PFSK-1 (cell line): ENCODE measurements at regions not wholly inside any gene's neighbourhood (a gene's known extent, or its start where the extent isn't known, plus 50 kb on each side); places are given as distances from the start of the nearest gene placed in this dataset.

Experiments
- POLR2AphosphoS5 ChIP-seq: IDR thresholded peaks from 2 replicates; pipeline ENCODE4 v1.6.1; 2012; ENCODE audit warnings: low read depth, mild to moderate bottlenecking, control low read depth, low read length, moderate library complexity
- SIN3A ChIP-seq: IDR thresholded peaks from 2 replicates; pipeline ENCODE4 v1.6.1; 2012; ENCODE audit warnings: mild to moderate bottlenecking, low read length, moderate library complexity, borderline replicate concordance; ENCODE audit not compliant: insufficient read depth
- TAF1 ChIP-seq: IDR thresholded peaks from 2 replicates; pipeline ENCODE4 v1.6.1; 2012; ENCODE audit warnings: low read length, control low read depth, borderline replicate concordance; ENCODE audit not compliant: insufficient read depth
- TF ChIP-seq, protein P1 (sequence below), 2 experiments: IDR thresholded peaks; 2 replicates each; pipeline versions ENCODE4 v1.6.1 to v1.8.0; 2011 to 2012; ENCODE audit warnings: low read depth in 2 of 2, low read length in 2 of 2, control low read depth in 1 of 2, inconsistent platforms in 1 of 2, mild to moderate bottlenecking in 1 of 2, moderate library complexity in 1 of 2; ENCODE audit not compliant: insufficient read depth in 1 of 2

DNA sequence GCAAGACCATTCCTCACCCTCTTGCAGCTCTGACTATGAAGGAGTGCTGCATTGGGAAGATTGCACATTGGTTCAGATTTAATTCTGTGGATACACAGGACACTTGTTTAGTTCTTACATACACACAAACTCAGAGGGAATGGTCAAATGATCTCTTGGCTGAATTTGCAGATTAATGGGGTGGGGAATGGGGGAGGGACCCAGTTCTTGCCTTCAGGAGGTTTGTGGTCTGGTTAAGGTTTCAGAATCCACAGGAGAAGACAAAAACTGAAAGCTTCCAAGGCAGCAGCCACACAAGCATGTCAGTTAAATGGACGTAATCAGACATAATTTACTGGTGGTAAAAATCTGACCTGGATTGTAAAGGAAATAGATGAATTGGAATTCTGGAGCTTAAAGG, 257.1 kb upstream of the ROPN1 start:
- no peak for TF ChIP-seq TAF1
- TF ChIP-seq, protein P1, sequence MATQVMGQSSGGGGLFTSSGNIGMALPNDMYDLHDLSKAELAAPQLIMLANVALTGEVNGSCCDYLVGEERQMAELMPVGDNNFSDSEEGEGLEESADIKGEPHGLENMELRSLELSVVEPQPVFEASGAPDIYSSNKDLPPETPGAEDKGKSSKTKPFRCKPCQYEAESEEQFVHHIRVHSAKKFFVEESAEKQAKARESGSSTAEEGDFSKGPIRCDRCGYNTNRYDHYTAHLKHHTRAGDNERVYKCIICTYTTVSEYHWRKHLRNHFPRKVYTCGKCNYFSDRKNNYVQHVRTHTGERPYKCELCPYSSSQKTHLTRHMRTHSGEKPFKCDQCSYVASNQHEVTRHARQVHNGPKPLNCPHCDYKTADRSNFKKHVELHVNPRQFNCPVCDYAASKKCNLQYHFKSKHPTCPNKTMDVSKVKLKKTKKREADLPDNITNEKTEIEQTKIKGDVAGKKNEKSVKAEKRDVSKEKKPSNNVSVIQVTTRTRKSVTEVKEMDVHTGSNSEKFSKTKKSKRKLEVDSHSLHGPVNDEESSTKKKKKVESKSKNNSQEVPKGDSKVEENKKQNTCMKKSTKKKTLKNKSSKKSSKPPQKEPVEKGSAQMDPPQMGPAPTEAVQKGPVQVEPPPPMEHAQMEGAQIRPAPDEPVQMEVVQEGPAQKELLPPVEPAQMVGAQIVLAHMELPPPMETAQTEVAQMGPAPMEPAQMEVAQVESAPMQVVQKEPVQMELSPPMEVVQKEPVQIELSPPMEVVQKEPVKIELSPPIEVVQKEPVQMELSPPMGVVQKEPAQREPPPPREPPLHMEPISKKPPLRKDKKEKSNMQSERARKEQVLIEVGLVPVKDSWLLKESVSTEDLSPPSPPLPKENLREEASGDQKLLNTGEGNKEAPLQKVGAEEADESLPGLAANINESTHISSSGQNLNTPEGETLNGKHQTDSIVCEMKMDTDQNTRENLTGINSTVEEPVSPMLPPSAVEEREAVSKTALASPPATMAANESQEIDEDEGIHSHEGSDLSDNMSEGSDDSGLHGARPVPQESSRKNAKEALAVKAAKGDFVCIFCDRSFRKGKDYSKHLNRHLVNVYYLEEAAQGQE (IDR thresholded peaks at IDR 0.05; ENCODE audit: insufficient read depth in 1 of 2, low read depth in 2 of 2, low read length in 2 of 2), result no peak
- no peak for TF ChIP-seq POLR2AphosphoS5
- TF ChIP-seq SIN3A, result no peak
